ENCODE measurements at regions not wholly inside any gene's neighbourhood (a gene's known extent, or its start where the extent isn't known, plus 50 kb on each side); places are given as distances from the start of the nearest gene placed in this dataset.

DNA sequence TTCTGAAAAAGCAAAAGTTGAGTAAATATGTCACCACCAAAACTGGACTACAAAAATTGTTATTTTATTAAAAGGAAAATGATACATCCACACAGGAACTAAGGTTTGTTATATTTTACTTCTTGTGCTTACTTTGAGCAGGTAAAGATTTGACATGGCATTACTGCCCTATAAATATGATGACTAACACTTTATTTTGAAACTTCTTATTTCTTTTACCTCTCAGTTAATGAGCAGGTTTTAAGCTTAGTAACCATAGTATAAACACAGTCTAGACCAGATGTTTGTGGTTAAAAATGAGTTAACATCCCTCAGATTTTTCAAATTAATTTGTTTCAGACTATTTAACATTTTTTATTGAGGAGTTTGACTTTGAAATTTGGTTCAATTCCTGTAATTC is 862.5 kb upstream of the USP15 start:
- dilution Hi-C loops (cut with MboI; ENCODE audit: extremely low pct_ligation_motif_present, low sequenced_read_pairs): no loop called here
- Histone ChIP-seq H3K36me3 (ENCODE audit: control insufficient read depth in 2 of 2, extremely low read depth in 1 of 2, insufficient read depth in 2 of 2, low read length in 2 of 2) (no peaks in the 10 kb centered on the region), H3K27me3 (ENCODE audit: control insufficient read depth, extremely low read depth, insufficient read depth, low read length) (no peaks in the 10 kb centered on the region), H3K4me1 (ENCODE audit: control insufficient read depth, extremely low read depth, insufficient read depth, low read length) (no peaks in the 10 kb centered on the region), H3K79me2 (ENCODE audit: control insufficient read depth, insufficient read depth, low read length) (no peaks in the 10 kb centered on the region), H3K4me2 (ENCODE audit: control insufficient read depth, extremely low read depth, insufficient read depth, low read depth, low read length) (no peak overlapping the region), H3K27ac (ENCODE audit: control insufficient read depth, insufficient read depth, low read length) (no peak overlapping the region), H3K9ac (ENCODE audit: control insufficient read depth, extremely low read depth, insufficient read depth, low read length) (no peak overlapping the region), H3K9me1 (ENCODE audit: control insufficient read depth, extremely low read depth, insufficient read depth, low read length) (no peaks in the 10 kb centered on the region), H2AFZ (ENCODE audit: control insufficient read depth, low read length) (no peak overlapping the region), H3K9me3 (ENCODE audit: control insufficient read depth, low read depth, low read length) (no peaks in the 10 kb centered on the region), H3K4me3 (ENCODE audit: control insufficient read depth in 2 of 3, extremely low read depth in 1 of 3, insufficient read depth in 2 of 3, low read depth in 1 of 3, low read length in 3 of 3) (no peak overlapping the region), H4K20me1 (ENCODE audit: control insufficient read depth, extremely low read depth, insufficient read depth, low read length) (no peaks in the 10 kb centered on the region)
- TF ChIP-seq, protein P1, sequence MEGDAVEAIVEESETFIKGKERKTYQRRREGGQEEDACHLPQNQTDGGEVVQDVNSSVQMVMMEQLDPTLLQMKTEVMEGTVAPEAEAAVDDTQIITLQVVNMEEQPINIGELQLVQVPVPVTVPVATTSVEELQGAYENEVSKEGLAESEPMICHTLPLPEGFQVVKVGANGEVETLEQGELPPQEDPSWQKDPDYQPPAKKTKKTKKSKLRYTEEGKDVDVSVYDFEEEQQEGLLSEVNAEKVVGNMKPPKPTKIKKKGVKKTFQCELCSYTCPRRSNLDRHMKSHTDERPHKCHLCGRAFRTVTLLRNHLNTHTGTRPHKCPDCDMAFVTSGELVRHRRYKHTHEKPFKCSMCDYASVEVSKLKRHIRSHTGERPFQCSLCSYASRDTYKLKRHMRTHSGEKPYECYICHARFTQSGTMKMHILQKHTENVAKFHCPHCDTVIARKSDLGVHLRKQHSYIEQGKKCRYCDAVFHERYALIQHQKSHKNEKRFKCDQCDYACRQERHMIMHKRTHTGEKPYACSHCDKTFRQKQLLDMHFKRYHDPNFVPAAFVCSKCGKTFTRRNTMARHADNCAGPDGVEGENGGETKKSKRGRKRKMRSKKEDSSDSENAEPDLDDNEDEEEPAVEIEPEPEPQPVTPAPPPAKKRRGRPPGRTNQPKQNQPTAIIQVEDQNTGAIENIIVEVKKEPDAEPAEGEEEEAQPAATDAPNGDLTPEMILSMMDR (optimal IDR thresholded peaks at IDR 0.05 in 1 of 3, IDR thresholded peaks at IDR 0.05 in 1 of 3, conservative IDR thresholded peaks at IDR 0.05 in 1 of 3; ENCODE audit: extremely low read depth in 1 of 3, insufficient read depth in 2 of 3, low read length in 3 of 3): no peak
- no peak for TF ChIP-seq EZH2 (IDR thresholded peaks at IDR 0.05; ENCODE audit: low read length)
- FAIRE-seq: no peak
- DNase-seq (ENCODE audit: low read depth, low spot score): no peak

DNA sequence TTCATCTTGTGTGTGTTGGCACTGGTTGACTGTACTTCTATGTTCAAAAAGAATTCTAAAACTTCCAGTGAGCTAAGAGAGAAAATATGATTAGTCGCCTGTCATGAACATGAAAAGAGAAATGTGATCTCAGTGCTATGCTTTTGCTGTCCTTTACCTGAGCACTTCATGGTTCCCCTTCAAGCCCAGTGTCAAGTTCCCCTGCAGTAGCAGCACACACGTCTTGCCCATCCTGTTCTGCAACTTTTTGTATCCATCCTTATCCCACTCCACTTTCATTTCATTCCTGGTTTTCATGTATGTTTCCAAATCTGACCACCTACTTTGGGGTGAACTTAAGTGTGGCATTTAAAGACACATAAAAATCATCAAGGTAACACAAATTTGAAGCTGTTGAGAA is 848.0 kb upstream of the USP15 start:
- Histone ChIP-seq H3K27me3 (ENCODE audit: control insufficient read depth, extremely low read depth, insufficient read depth, low read length) (no peaks in the 10 kb centered on the region), H3K4me3 (ENCODE audit: control insufficient read depth in 2 of 3, extremely low read depth in 1 of 3, insufficient read depth in 2 of 3, low read depth in 1 of 3, low read length in 3 of 3) (no peak overlapping the region), H3K36me3 (ENCODE audit: control insufficient read depth in 2 of 2, extremely low read depth in 1 of 2, insufficient read depth in 2 of 2, low read length in 2 of 2) (no peaks in the 10 kb centered on the region), H4K20me1 (ENCODE audit: control insufficient read depth, extremely low read depth, insufficient read depth, low read length) (no peaks in the 10 kb centered on the region), H3K9me3 (ENCODE audit: control insufficient read depth, low read depth, low read length) (peaks cover 2% of the 10 kb centered on the region), H3K9me1 (ENCODE audit: control insufficient read depth, extremely low read depth, insufficient read depth, low read length) (no peaks in the 10 kb centered on the region), H3K4me2 (ENCODE audit: control insufficient read depth, extremely low read depth, insufficient read depth, low read depth, low read length) (no peak overlapping the region), H3K79me2 (ENCODE audit: control insufficient read depth, insufficient read depth, low read length) (no peaks in the 10 kb centered on the region), H2AFZ (ENCODE audit: control insufficient read depth, low read length) (no peak overlapping the region), H3K4me1 (ENCODE audit: control insufficient read depth, extremely low read depth, insufficient read depth, low read length) (no peaks in the 10 kb centered on the region), H3K27ac (ENCODE audit: control insufficient read depth, insufficient read depth, low read length) (no peak overlapping the region), H3K9ac (ENCODE audit: control insufficient read depth, extremely low read depth, insufficient read depth, low read length) (no peak overlapping the region)
- TF ChIP-seq, protein P1 (optimal IDR thresholded peaks at IDR 0.05 in 1 of 3, IDR thresholded peaks at IDR 0.05 in 1 of 3, conservative IDR thresholded peaks at IDR 0.05 in 1 of 3; ENCODE audit: extremely low read depth in 1 of 3, insufficient read depth in 2 of 3, low read length in 3 of 3): no peak
- no peak for TF ChIP-seq EZH2 (IDR thresholded peaks at IDR 0.05; ENCODE audit: low read length)
- no peak for DNase-seq (ENCODE audit: low read depth, low spot score)
- no peak for FAIRE-seq
- dilution Hi-C loops (cut with MboI; ENCODE audit: extremely low pct_ligation_motif_present, low sequenced_read_pairs): no loop called here
